Fibroblast of pulmonary artery (primary cell): ENCODE measurements at regions not wholly inside any gene's neighbourhood (a gene's known extent, or its start where the extent isn't known, plus 50 kb on each side); places are given as distances from the start of the nearest gene placed in this dataset.

Source experiments
- DNase-seq: peaks from one replicate; pipeline ENCODE4 v3.0.0-alpha.2; 2010; ENCODE audit warnings: low read depth
- H3K4me3 ChIP-seq: replicated peaks from 2 replicates; pipeline ENCODE4 v1.5.1; 2011; ENCODE audit warnings: low read depth, mild to moderate bottlenecking, control low read depth, low read length, moderate library complexity
- CTCF ChIP-seq: IDR thresholded peaks from 2 replicates; pipeline ENCODE4 v1.5.1; 2011; ENCODE audit warnings: mild to moderate bottlenecking, control low read depth, low read length, inconsistent platforms; ENCODE audit errors: missing control alignments

GRCh38 chr1:55673416-55673815, 458.3 kb upstream of the USP24 start:
- H3K4me3 ChIP-seq = no peak overlapping the region
- no peak for DNase-seq
- no peak for TF ChIP-seq CTCF

GRCh38 chr1:55670331-55671082, 455.3 kb upstream of the USP24 start:
- no peak for TF ChIP-seq CTCF
- no peak overlapping the region for H3K4me3 ChIP-seq
- DNase-seq = no peak

GRCh38 chr1:55669293-55669692, 454.1 kb upstream of the USP24 start:
- no peak for TF ChIP-seq CTCF
- H3K4me3 ChIP-seq = no peak overlapping the region
- peak; percentile 81 for DNase-seq

- TF ChIP-seq CTCF = no peak
- no peak overlapping the region for H3K4me3 ChIP-seq
- DNase-seq = no peak
Measured at GRCh38 chr1:55662875-55663274, 447.7 kb upstream of the USP24 start.

GRCh38 chr1:55658917-55659316, 443.8 kb upstream of the USP24 start:
- DNase-seq = no peak

GRCh38 chr1:55654750-55655149, 439.6 kb upstream of the USP24 start:
- no peak for TF ChIP-seq CTCF
- DNase-seq = no peak
- H3K4me3 ChIP-seq = no peak overlapping the region

More at GRCh38 chr1:55658917-55659316, 443.8 kb upstream of the USP24 start:
- no peak for TF ChIP-seq CTCF
- no peak overlapping the region for H3K4me3 ChIP-seq

GRCh38 chr1:55654171-55654570, 439.0 kb upstream of the USP24 start:
- no peak for TF ChIP-seq CTCF
- H3K4me3 ChIP-seq = no peak overlapping the region
- no peak for DNase-seq
